Ovary (tissue), 7 donors: ENCODE measurements at regions not wholly inside any gene's neighbourhood (a gene's known extent, or its start where the extent isn't known, plus 50 kb on each side); places are given as distances from the start of the nearest gene placed in this dataset.

ENCODE experiments used
- DNase-seq, 5 donors: peaks; one replicate each; pipeline ENCODE4 v3.0.0-alpha.2; 2019 to 2020
- H3K27ac ChIP-seq, 2 donors: fragments of 200-600 bp; one replicate each; pipeline versions ENCODE4 v1.5.1 to v1.8.0; 2019 to 2022
- H3K27me3 ChIP-seq: fragments of 200-600 bp; one replicate; pipeline ENCODE4 v1.8.0; 2022
- H3K36me3 ChIP-seq: fragments of 200-600 bp; sonication (generic); one replicate; pipeline ENCODE4 v1.5.1; 2019
- H3K4me1 ChIP-seq: one replicate; pipeline ENCODE4 v1.8.1; 2013; ENCODE audit warnings: mild to moderate bottlenecking, moderate library complexity; ENCODE audit not compliant: insufficient read depth
- H3K4me3 ChIP-seq: fragments of 200-600 bp; sonication (generic); one replicate; pipeline ENCODE4 v1.5.1; 2017
- H3K9me3 ChIP-seq, 2 donors: fragments of 200-600 bp in 1 of 2; sonication (generic) in 1 of 2; one replicate each; pipeline versions ENCODE4 v1.5.1 to v1.8.1; 2013 to 2019; ENCODE audit warnings: mild to moderate bottlenecking in 1 of 2, moderate library complexity in 1 of 2
- EP300 ChIP-seq: sonication (generic); formaldehyde crosslinking; IDR thresholded peaks from one replicate; pipeline ENCODE4 v1.6.1; 2017; ENCODE audit warnings: antibody characterized with exemption
- POLR2A ChIP-seq: fragments of 450-650 bp; IDR thresholded peaks from one replicate; pipeline ENCODE4 v1.6.1; 2017; ENCODE audit warnings: antibody characterized with exemption, mild to moderate bottlenecking, moderate library complexity
- WGBS, 3 donors: extraction: QIAGEN DNeasy Blood & Tissue Kit in 1 of 3; methylation state at CpG; one replicate each; pipeline versions ENCODE4 v1.1.5 to v1.1.7; 2013 to 2017; 5-methylcytosine and 5-hydroxymethylcytosine counted together
- intact Hi-C, 4 donors: fragments of 100-400 bp; cut with DNase I; formaldehyde crosslinking; loops; one replicate each; pipeline versions ENCODE4 v1.11.0 to v1.15.1; 2022 to 2023
- TF ChIP-seq, protein P1 (sequence below), 3 donors: fragments of 450-650 bp in 2 of 3; fragments of 200-600 bp in 1 of 3; IDR thresholded peaks; one replicate each; pipeline versions ENCODE4 v1.5.1 to v1.8.0; 2016 to 2022; ENCODE audit warnings: antibody characterized with exemption in 3 of 3, mild to moderate bottlenecking in 1 of 3
- donor health status: DM: no; HTN: no; CAD: no; lungs with moderate emphysema.
- donor health status: DM: no; HTN: no; CAD: no.
- donor health status: Bipolar disorder and iron deficiency.
- donor health status: DM: no; HTN: no; CAD: no.
- donor health status: DM: yes; HTN: yes; CAD: no.

DNA sequence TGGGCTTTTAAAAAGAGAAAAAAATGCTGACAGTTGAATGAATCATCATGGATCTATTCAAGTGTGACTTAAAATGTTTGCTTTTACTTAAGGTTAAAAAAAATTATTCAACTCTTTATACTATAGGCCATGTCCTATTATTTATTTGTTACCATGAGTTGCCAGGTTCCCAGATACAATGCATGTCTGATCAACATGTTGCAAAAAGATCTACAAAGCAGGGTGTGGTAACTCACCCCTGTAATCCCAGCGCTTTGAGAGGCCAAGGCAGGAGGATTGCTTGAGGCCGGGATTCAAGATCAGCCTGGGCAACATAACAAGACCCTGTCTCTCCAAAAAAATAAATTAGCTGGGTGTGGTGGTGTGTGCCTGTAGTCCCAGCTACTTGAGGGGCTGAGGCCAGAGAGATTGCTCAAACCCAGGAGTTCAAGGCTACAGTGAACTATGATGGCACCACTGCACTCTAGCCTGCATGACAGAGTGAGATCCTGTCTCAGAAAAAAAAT lies 460.8 kb downstream of the BCAT1 start:
- H3K27me3 ChIP-seq = no peaks in the 10 kb centered on the region
- DNase-seq = peak in 1 of 5 donors; percentile 58
- no peaks in the 10 kb centered on the region for H3K36me3 ChIP-seq
- WGBS, 3 donors = 93 to 98% (median 93%) methylated on average over 2 of the region's 2 CpGs
- peaks cover 2% of the 10 kb centered on the region for H3K4me1 ChIP-seq
- TF ChIP-seq, protein P1, sequence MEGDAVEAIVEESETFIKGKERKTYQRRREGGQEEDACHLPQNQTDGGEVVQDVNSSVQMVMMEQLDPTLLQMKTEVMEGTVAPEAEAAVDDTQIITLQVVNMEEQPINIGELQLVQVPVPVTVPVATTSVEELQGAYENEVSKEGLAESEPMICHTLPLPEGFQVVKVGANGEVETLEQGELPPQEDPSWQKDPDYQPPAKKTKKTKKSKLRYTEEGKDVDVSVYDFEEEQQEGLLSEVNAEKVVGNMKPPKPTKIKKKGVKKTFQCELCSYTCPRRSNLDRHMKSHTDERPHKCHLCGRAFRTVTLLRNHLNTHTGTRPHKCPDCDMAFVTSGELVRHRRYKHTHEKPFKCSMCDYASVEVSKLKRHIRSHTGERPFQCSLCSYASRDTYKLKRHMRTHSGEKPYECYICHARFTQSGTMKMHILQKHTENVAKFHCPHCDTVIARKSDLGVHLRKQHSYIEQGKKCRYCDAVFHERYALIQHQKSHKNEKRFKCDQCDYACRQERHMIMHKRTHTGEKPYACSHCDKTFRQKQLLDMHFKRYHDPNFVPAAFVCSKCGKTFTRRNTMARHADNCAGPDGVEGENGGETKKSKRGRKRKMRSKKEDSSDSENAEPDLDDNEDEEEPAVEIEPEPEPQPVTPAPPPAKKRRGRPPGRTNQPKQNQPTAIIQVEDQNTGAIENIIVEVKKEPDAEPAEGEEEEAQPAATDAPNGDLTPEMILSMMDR (IDR thresholded peaks at IDR 0.05) = peak in 1 of 3 donors; percentile 11
- no peak for TF ChIP-seq EP300
- H3K4me3 ChIP-seq = no peak overlapping the region
- H3K9me3 ChIP-seq = no peaks in the 10 kb centered on the region
- intact Hi-C loops = no loop called here
- no peak overlapping the region for H3K27ac ChIP-seq

DNA sequence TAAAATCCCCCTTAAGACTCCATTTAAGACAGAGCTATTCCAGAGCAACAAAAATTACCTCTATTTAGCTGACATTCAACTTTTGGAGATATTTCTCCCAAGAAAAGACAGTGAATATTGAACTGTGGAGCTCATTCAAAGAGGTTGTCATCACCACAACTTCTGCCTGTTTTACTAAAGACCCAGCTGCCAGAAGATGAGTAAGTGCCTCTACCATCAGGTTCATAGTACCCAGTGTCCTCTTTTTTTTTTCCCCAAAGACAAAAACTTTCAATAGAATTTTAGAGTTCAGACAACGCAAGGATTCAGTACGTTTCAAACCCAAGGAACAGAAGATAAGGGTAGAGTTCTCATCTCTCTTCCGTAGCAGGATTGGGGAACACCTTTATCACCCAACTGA lies 461.3 kb downstream of the BCAT1 start:
- intact Hi-C loops = no loop called here
- TF ChIP-seq EP300 (no peak), POLR2A (no peak)
- TF ChIP-seq, protein P1 (IDR thresholded peaks at IDR 0.05) = no peak
- DNase-seq = no peak
- no peaks in the 10 kb centered on the region for H3K9me3 ChIP-seq
- H3K36me3 ChIP-seq = no peaks in the 10 kb centered on the region
- H3K27ac ChIP-seq = no peak overlapping the region
- no peaks in the 10 kb centered on the region for H3K27me3 ChIP-seq
- H3K4me1 ChIP-seq = peaks cover 2% of the 10 kb centered on the region
- WGBS, 3 donors = 78 to 97% (median 90%) methylated on average over 3 of the region's 3 CpGs
- no peak overlapping the region for H3K4me3 ChIP-seq

DNA sequence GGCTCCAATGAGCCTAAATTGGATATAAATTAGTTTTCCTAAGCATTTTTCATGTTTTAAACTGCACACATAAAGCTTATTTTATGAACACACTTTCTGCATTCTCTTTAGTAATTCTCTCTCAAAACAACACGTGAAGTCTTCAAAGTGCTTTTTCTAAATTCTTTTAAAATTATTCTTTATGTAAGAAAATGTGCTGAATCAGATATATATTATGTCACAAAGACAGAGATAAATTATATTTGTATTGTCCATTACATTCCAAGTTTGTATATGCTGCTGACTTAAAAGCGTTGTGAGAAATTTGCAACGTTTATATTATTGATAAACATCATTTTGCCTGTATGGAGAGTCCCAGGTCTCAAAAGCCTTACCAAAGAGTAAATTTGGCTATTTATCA lies 465.2 kb downstream of the BCAT1 start:
- H3K9me3 ChIP-seq = no peaks in the 10 kb centered on the region
- H3K27ac ChIP-seq = no peak overlapping the region
- no peaks in the 10 kb centered on the region for H3K4me1 ChIP-seq
- no peaks in the 10 kb centered on the region for H3K36me3 ChIP-seq
- WGBS, 3 donors = 90 to 94% (median 93%) methylated on average over 3 of the region's 3 CpGs
- intact Hi-C loops = no loop called here
- H3K4me3 ChIP-seq = no peak overlapping the region
- no peak for TF ChIP-seq EP300
- TF ChIP-seq POLR2A = no peak
- TF ChIP-seq, protein P1 (IDR thresholded peaks at IDR 0.05) = no peak
- no peak for DNase-seq
- no peaks in the 10 kb centered on the region for H3K27me3 ChIP-seq

DNA sequence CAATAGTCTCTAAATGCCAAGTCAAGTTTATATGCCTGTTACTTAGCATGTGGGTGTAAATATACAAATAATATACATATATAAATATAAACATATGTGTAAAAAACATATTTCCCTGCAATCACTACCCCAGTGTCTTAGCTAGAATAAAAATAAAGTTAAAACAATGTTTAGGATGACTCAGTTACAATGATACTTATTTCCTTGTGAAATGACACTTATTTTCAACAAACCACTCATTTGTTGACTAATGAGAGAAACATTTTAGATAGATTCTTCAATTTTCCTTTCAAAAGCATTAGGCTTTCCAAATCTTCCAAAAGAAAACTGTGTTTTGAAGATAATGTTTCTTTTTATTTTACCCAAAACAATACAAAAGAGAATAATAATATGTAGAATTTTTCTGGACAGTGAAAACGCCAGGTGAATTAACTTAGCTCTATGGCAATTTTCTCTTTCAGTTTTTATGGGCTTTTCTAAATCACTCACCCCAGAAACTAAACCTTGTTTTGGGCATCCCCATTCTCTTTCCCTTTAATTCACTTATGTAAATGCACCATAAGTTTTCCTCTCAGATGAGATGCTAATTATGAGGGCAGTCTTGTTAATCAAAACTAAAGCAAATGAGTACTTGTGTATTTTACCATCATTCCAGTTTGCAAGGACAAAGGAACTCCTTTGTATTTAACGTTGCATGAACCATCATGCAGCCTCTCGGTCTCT lies 465.9 kb downstream of the BCAT1 start:
- Histone ChIP-seq H3K4me1 (no peaks in the 10 kb centered on the region), H3K4me3 (no peak overlapping the region), H3K36me3 (no peaks in the 10 kb centered on the region), H3K27me3 (no peaks in the 10 kb centered on the region), H3K9me3 (no peaks in the 10 kb centered on the region), H3K27ac (no peak overlapping the region)
- no peak for TF ChIP-seq POLR2A
- TF ChIP-seq EP300 = no peak
- TF ChIP-seq, protein P1 (IDR thresholded peaks at IDR 0.05) = no peak
- no peak for DNase-seq
- intact Hi-C loops = no loop called here
- 62 to 78% (median 78%) methylated on average over 3 of the region's 3 CpGs for WGBS, 3 donors
